ENCODE measurements at regions not wholly inside any gene's neighbourhood (a gene's known extent, or its start where the extent isn't known, plus 50 kb on each side); places are given as distances from the start of the nearest gene placed in this dataset.

DNA sequence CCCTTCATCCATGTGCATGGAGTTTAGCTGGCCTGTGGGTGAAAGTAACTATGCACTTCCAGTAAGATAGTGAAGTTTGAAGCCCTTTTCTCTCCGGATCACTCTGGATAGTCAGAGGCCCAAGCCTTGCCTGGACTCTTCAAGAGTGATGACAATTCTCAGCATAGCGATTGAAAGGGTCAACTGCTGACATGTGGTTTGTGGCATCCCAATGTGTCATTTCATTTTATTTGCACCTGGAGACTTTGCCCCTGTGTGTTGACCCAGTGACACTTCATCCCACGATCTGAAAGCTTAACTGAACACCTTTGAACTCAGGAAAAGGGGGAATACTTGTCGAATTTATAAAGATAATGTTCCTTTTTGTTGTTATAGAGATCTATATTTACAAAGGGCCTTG lies 711.9 kb upstream of the TMEM132C start (continued):
- TF ChIP-seq, protein P1, sequence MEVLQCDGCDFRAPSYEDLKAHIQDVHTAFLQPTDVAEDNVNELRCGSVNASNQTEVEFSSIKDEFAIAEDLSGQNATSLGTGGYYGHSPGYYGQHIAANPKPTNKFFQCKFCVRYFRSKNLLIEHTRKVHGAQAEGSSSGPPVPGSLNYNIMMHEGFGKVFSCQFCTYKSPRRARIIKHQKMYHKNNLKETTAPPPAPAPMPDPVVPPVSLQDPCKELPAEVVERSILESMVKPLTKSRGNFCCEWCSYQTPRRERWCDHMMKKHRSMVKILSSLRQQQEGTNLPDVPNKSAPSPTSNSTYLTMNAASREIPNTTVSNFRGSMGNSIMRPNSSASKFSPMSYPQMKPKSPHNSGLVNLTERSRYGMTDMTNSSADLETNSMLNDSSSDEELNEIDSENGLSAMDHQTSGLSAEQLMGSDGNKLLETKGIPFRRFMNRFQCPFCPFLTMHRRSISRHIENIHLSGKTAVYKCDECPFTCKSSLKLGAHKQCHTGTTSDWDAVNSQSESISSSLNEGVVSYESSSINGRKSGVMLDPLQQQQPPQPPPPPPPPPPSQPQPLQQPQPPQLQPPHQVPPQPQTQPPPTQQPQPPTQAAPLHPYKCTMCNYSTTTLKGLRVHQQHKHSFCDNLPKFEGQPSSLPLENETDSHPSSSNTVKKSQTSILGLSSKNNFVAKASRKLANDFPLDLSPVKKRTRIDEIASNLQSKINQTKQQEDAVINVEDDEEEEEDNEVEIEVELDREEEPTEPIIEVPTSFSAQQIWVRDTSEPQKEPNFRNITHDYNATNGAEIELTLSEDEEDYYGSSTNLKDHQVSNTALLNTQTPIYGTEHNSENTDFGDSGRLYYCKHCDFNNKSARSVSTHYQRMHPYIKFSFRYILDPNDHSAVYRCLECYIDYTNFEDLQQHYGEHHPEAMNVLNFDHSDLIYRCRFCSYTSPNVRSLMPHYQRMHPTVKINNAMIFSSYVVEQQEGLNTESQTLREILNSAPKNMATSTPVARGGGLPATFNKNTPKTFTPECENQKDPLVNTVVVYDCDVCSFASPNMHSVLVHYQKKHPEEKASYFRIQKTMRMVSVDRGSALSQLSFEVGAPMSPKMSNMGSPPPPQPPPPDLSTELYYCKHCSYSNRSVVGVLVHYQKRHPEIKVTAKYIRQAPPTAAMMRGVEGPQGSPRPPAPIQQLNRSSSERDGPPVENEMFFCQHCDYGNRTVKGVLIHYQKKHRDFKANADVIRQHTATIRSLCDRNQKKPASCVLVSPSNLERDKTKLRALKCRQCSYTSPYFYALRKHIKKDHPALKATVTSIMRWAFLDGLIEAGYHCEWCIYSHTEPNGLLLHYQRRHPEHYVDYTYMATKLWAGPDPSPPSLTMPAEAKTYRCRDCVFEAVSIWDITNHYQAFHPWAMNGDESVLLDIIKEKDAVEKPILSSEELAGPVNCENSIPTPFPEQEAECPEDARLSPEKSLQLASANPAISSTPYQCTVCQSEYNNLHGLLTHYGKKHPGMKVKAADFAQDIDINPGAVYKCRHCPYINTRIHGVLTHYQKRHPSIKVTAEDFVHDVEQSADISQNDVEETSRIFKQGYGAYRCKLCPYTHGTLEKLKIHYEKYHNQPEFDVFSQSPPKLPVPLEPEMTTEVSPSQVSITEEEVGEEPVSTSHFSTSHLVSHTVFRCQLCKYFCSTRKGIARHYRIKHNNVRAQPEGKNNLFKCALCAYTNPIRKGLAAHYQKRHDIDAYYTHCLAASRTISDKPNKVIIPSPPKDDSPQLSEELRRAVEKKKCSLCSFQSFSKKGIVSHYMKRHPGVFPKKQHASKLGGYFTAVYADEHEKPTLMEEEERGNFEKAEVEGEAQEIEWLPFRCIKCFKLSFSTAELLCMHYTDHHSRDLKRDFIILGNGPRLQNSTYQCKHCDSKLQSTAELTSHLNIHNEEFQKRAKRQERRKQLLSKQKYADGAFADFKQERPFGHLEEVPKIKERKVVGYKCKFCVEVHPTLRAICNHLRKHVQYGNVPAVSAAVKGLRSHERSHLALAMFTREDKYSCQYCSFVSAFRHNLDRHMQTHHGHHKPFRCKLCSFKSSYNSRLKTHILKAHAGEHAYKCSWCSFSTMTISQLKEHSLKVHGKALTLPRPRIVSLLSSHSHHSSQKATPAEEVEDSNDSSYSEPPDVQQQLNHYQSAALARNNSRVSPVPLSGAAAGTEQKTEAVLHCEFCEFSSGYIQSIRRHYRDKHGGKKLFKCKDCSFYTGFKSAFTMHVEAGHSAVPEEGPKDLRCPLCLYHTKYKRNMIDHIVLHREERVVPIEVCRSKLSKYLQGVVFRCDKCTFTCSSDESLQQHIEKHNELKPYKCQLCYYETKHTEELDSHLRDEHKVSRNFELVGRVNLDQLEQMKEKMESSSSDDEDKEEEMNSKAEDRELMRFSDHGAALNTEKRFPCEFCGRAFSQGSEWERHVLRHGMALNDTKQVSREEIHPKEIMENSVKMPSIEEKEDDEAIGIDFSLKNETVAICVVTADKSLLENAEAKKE (CRISPR knock-in tag; IDR thresholded peaks at IDR 0.05): no peak
- TF ChIP-seq EZH2 (IDR thresholded peaks at IDR 0.05; ENCODE audit: low read depth, unreplicated experiment) (no peak), CREB1 (CRISPR knock-in tag; IDR thresholded peaks at IDR 0.05; ENCODE audit: low read depth) (no peak), POLR2AphosphoS5 (IDR thresholded peaks at IDR 0.05; ENCODE audit: low read depth) (no peak), EZH2phosphoT487 (IDR thresholded peaks at IDR 0.05; ENCODE audit: unreplicated experiment) (no peak)

DNA sequence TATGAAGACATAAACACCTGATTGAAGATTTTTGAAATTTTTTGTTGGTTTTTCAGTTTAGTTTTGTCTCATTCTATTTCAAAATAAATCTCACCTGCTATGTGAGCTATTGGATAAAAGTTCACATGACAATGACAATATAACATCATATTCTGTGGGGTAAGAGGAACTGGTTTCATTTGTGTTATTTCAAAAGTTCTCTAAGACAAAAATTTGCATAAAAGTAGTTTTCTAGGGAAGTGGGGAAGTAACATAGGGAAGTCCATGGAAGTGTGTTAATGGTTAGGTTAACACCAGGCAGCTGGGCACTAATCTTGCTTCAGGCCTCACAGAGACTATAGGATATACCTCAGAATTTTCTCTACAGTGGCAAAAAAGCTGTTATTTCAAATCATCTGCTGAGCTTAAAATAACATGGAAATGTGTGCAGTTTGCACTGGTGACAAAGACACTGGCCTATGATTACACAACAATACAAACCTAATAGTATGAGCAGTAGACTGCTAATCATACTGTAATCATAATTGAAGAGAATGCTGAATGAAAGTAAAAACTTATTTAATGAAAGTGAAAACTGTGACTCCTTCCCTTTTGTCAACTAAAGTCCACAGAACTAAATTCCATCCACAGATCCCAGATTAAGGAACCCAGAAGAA lies 710.6 kb upstream of the TMEM132C start:
- Histone ChIP-seq H3K4me2 (no peak overlapping the region), H3K4me3 (no peak overlapping the region), H3F3A (replicated peaks; ENCODE audit: low read depth) (no peaks in the 10 kb centered on the region), H3K27ac (ENCODE audit: low read depth) (no peak overlapping the region), H3K4me1 (ENCODE audit: insufficient read depth) (no peaks in the 10 kb centered on the region), H2AFZ (no peak overlapping the region), H4K20me1 (replicated peaks; ENCODE audit: insufficient read depth) (no peaks in the 10 kb centered on the region), H3K79me2 (replicated peaks; ENCODE audit: insufficient read depth) (no peaks in the 10 kb centered on the region), H3K36me3 (ENCODE audit: insufficient read depth) (0 out of 2 replicates have a peak, but pooled peaks cover 3% of the 10 kb centered on the region), H3K27me3 (ENCODE audit: insufficient read depth) (no peaks in the 10 kb centered on the region), H3K9me2 (ENCODE audit: insufficient read depth) (no peaks in the 10 kb centered on the region)
- no peak for ATAC-seq
- Mint-ChIP-seq H3K27ac (no peak overlapping the region), H3K27me3 (ENCODE audit: insufficient read depth, low read depth, poor library complexity) (no peaks in the 10 kb centered on the region), H3K4me3 (no peak overlapping the region), H3K9me3 (peaks cover 93% of the 10 kb centered on the region), H3K4me1 (no peaks in the 10 kb centered on the region), H3K36me3 (ENCODE audit: low read depth) (peaks cover 48% of the 10 kb centered on the region)
- DNase-seq (ENCODE audit: low spot score): no peak
- no peak for TF ChIP-seq ZNF331 (CRISPR knock-in tag; IDR thresholded peaks at IDR 0.05; ENCODE audit: low read depth)
